Fibroblast of pulmonary artery (primary cell): ENCODE measurements at regions not wholly inside any gene's neighbourhood (a gene's known extent, or its start where the extent isn't known, plus 50 kb on each side); places are given as distances from the start of the nearest gene placed in this dataset.

Experiments used
- DNase-seq: peaks from one replicate; pipeline ENCODE4 v3.0.0-alpha.2; 2010; ENCODE audit warnings: low read depth
- H3K4me3 ChIP-seq: replicated peaks from 2 replicates; pipeline ENCODE4 v1.5.1; 2011; ENCODE audit warnings: low read depth, mild to moderate bottlenecking, control low read depth, low read length, moderate library complexity
- TF ChIP-seq, protein P1 (sequence below): IDR thresholded peaks from 2 replicates; pipeline ENCODE4 v1.5.1; 2011; ENCODE audit warnings: mild to moderate bottlenecking, control low read depth, low read length, inconsistent platforms; ENCODE audit errors: missing control alignments

DNA sequence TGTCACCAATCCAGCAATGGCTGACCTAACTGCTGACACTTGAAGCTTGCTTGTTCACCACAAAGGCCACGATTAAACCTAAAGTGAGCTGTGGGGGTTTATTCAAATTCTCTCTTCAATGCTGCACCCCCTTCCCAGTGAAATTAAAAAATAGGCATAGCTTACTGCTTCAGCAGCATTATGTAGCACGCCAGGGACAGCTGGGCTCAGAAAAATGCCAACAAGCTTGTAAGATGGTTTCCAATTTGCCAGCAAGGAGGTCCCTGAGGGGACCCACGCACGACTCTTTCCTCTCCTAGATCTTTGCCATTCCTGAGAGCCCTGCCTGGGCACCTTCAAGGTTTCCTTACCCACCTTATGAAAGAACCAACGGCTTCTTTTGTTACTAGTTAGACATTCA, 113.5 kb upstream of the CDH4 start:
- H3K4me3 ChIP-seq, result no peak overlapping the region
- no peak for DNase-seq
- TF ChIP-seq, protein P1, sequence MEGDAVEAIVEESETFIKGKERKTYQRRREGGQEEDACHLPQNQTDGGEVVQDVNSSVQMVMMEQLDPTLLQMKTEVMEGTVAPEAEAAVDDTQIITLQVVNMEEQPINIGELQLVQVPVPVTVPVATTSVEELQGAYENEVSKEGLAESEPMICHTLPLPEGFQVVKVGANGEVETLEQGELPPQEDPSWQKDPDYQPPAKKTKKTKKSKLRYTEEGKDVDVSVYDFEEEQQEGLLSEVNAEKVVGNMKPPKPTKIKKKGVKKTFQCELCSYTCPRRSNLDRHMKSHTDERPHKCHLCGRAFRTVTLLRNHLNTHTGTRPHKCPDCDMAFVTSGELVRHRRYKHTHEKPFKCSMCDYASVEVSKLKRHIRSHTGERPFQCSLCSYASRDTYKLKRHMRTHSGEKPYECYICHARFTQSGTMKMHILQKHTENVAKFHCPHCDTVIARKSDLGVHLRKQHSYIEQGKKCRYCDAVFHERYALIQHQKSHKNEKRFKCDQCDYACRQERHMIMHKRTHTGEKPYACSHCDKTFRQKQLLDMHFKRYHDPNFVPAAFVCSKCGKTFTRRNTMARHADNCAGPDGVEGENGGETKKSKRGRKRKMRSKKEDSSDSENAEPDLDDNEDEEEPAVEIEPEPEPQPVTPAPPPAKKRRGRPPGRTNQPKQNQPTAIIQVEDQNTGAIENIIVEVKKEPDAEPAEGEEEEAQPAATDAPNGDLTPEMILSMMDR, result no peak

DNA sequence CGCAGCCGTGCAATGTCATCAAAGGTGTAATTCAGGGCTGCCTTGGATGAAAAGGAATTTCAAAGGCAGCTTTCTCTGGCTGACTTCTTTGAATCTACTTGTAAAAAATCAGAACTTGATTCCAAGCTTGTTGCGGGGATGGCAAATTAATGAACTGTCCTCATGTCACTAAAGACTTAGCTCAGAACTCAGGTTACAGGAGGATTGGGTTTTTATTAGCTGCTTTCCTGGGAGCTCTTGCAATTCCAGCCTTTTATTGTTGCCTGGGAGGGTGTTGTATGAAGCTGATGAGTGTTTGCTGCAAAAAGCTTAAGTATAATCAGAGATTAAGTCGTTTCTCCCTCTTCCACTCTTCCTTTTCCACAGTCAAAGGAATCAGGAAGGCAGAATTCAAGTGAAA, 113.0 kb upstream of the CDH4 start:
- H3K4me3 ChIP-seq, result no peak overlapping the region
- TF ChIP-seq, protein P1, result no peak
- no peak for DNase-seq

DNA sequence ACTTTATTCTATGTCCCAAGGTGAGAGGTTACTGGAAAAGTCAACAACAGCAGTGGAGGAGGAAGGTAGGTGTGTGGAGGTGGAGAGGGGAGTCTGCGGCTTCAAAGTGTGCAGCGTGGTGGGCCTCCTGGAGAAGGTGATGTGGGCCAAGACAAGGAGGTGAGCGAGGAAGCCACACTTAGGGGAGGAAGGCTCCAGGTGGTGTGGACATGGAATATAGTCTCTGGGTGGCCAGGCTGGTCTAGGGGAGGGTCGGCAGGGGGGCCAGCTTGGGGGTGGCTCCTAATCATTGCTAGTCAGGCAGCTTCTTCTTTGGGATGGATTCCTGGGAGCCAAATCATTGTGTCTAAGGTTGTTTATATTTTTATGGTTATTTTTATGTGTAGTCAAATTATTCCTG, 111.5 kb upstream of the CDH4 start:
- TF ChIP-seq, protein P1, result no peak
- DNase-seq, result no peak

DNA sequence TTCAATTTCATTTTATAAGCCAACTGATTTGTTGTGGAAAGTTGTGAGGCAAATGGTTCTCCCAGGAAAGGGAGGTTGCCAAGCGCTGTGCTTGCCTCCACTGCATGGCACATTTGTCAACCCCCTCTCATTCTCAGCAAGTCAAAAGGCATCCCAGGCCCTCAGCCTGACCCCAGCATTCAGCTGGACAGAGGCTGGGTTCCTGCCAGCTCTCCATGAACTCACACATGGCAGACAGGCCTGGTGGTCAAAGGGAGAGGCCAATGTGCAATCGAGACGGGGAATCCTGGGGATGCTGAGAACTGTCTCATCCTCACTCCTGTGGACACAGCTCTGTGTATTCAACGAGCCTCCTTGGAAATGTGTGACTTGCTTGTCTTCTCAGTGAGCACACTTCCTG, 106.0 kb upstream of the CDH4 start:
- H3K4me3 ChIP-seq, result no peak overlapping the region
- DNase-seq, result no peak
- TF ChIP-seq, protein P1, result no peak

More for the DNA sequence above, 111.5 kb upstream of the CDH4 start:
- no peak overlapping the region for H3K4me3 ChIP-seq

DNA sequence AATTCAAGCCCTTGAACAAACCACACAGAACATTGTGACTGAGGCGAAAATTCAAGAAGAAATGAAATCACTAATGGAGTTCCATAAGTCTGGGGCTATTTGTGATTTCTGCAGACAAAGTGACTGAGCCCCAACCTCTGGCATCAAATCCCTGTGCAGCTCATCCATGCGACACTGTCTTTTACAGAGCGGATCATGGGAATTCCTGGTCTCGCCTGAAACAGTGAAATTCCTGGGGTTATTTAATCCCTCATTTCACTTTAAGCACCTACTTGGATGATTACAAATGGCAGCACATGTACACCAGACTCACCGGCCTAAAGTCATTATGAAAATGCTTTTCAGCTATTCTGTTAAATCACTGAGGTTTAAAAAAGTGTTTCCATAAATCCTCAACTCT, 102.4 kb upstream of the CDH4 start:
- no peak overlapping the region for H3K4me3 ChIP-seq
- TF ChIP-seq, protein P1, result no peak
- DNase-seq, result no peak

DNA sequence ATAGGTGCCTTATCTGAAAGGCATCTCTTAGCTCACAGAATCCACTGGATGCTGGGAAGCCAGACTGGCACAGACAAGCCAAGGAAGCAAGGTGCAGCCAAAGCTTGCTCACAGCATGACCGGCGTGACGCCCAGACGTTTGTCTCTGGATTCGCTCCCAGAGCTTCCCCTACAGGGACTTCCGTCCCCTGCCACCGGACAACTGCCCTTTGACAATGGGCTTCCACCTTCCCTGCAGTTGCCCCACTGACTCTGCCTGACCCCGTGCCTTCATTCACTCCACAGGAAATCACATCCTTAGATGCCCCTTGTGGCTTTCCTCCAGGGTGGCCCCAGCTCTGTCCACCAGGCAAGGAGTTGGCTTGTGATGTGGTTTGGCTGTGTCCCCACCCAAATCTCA, 94.8 kb upstream of the CDH4 start:
- TF ChIP-seq, protein P1, result no peak
- no peak overlapping the region for H3K4me3 ChIP-seq
- no peak for DNase-seq

DNA sequence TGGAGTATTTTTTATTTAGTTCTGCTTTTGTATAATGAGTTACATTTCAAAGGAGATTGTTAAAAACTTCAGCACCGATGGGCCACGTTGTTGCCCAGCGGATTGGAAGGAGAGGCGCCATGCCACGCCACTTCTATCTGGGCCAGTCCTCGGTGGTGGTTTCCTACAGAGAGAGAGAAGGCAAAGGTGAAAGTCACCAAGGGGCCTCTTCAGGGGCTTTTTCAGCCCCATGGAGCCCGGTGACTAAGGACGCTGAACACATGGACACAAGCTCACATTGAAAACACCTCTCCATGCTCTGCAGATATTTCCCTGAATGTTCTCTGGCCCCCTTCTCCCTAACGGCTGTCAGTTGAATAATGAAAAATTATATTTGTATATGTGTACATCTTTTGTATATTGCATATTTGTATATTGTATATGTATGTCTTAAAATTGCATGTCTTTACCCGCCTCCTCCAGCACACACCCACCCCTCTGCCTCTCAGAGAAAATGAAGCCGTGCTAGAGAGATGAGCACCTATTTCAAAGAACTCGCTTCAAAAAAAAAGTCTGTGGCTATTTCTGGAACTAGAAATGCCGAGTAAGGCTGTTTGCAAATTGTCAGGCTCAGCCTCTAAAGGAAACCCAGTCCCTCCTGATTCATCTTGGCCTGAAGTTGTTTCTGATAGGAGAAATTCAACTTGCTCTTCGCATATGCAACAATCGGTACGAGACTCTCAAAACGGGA, 91.9 kb upstream of the CDH4 start:
- H3K4me3 ChIP-seq, result no peak overlapping the region
- DNase-seq, result no peak
- TF ChIP-seq, protein P1, result no peak
